DND-41 (cell line): ENCODE measurements at regions not wholly inside any gene's neighbourhood (a gene's known extent, or its start where the extent isn't known, plus 50 kb on each side); places are given as distances from the start of the nearest gene placed in this dataset.
A peak's percentile ranks its signal among the peaks of the same experiment; 100 is the strongest.
"Not testable (repeated sequence)": the region's sequence is repeated elsewhere in the genome, so short reads cannot be mapped to it uniquely, and the experiment has no call there.

Experiments used
- ATAC-seq: fragments of 200-7000 bp; cut with Tn5 transposase; 3 replicates; pipeline ENCODE4 v1.9.1; 2021; ENCODE audit warnings: low read depth; ENCODE audit not compliant: insufficient read depth
- DNase-seq: peaks from one replicate; pipeline ENCODE4 v3.0.0-alpha.2; 2020
- H2AFZ ChIP-seq: 2 replicates; pipeline ENCODE4 v1.6.0; 2012; ENCODE audit warnings: low read depth, low read length
- H3K27ac ChIP-seq: 2 replicates; pipeline ENCODE4 v1.5.1; 2012; ENCODE audit warnings: low read length, inconsistent platforms
- H3K27me3 ChIP-seq: fragments of 200-600 bp; sonication (generic); 2 replicates; pipeline ENCODE4 v1.6.0; 2012; ENCODE audit warnings: low read length, mild to moderate bottlenecking, inconsistent platforms; ENCODE audit not compliant: insufficient read depth, poor library complexity
- H3K36me3 ChIP-seq: 2 replicates; pipeline ENCODE4 v1.5.1; 2012; ENCODE audit warnings: low read length, inconsistent platforms; ENCODE audit not compliant: insufficient read depth
- H3K4me1 ChIP-seq: 2 replicates; pipeline ENCODE4 v1.5.1; 2012; ENCODE audit warnings: mild to moderate bottlenecking, low read length; ENCODE audit not compliant: insufficient read depth
- H3K4me2 ChIP-seq: 2 replicates; pipeline ENCODE4 v1.6.0; 2012; ENCODE audit warnings: mild to moderate bottlenecking, moderate library complexity, low read length, inconsistent platforms; ENCODE audit not compliant: insufficient read depth
- H3K4me3 ChIP-seq, 2 experiments: fragments of 200-600 bp in 1 of 2; shearing (Covaris generic) in 1 of 2; 2 replicates each; pipeline ENCODE4 v1.5.1; 2012 to 2016; ENCODE audit warnings: inconsistent platforms in 2 of 2, low read length in 2 of 2, mild to moderate bottlenecking in 2 of 2, low read depth in 1 of 2, moderate library complexity in 1 of 2
- H3K79me2 ChIP-seq: 2 replicates; pipeline ENCODE4 v1.6.0; 2012; ENCODE audit warnings: low read length, inconsistent platforms; ENCODE audit not compliant: insufficient read depth
- H3K9ac ChIP-seq: 2 replicates; pipeline ENCODE4 v1.6.0; 2012; ENCODE audit warnings: low read depth, mild to moderate bottlenecking, inconsistent platforms, low read length, moderate library complexity
- H3K9me3 ChIP-seq: 2 replicates; pipeline ENCODE4 v1.5.1; 2012; ENCODE audit warnings: low read length, moderate library complexity, mild to moderate bottlenecking, inconsistent platforms; ENCODE audit not compliant: insufficient read depth, severe bottlenecking
- H4K20me1 ChIP-seq: 2 replicates; pipeline ENCODE4 v1.6.0; 2012; ENCODE audit warnings: low read length; ENCODE audit not compliant: insufficient read depth
- CTCF ChIP-seq: IDR thresholded peaks from 2 replicates; pipeline ENCODE4 v1.5.1; 2012; ENCODE audit warnings: borderline replicate concordance, low read length, moderate library complexity, mild to moderate bottlenecking; ENCODE audit not compliant: poor library complexity, severe bottlenecking; ENCODE audit errors: extremely low read depth
- EZH2 ChIP-seq: IDR thresholded peaks from 3 replicates; pipeline ENCODE4 v1.6.1; 2012; ENCODE audit warnings: borderline replicate concordance, low read depth, mild to moderate bottlenecking, moderate library complexity, low read length, inconsistent platforms; ENCODE audit not compliant: severe bottlenecking

GRCh38 chr12:34217660-34218059 lies 195.4 kb downstream of the ALG10 start:
- Histone ChIP-seq H4K20me1 (no peaks in the 10 kb centered on the region), H3K79me2 (no peaks in the 10 kb centered on the region), H3K9me3 (no peaks in the 10 kb centered on the region), H3K4me2 (no peak overlapping the region), H3K36me3 (no peaks in the 10 kb centered on the region), H2AFZ (peak overlapping the region; percentile 38; the same call in 1 of the 2 replicates), H3K27me3 (no peaks in the 10 kb centered on the region), H3K4me1 (0 out of 2 replicates have a peak, but pooled peaks cover 3% of the 10 kb centered on the region), H3K4me3 (no peak overlapping the region), H3K27ac (no peak overlapping the region), H3K9ac (no peak overlapping the region)
- DNase-seq, result no peak
- no peak for TF ChIP-seq EZH2
- no peak for TF ChIP-seq CTCF
- no peak for ATAC-seq

GRCh38 chr12:34218193-34219045 lies 196.1 kb downstream of the ALG10 start:
- no peaks in the 10 kb centered on the region for H3K79me2 ChIP-seq
- H3K4me2 ChIP-seq, result peak overlapping the region; percentile 33; the same call in 1 of the 2 replicates

GRCh38 chr12:34219046-34219770 lies 196.9 kb downstream of the ALG10 start:
- no peaks in the 10 kb centered on the region for H3K79me2 ChIP-seq
- no peak for TF ChIP-seq EZH2
- no peak for TF ChIP-seq CTCF
- no peak overlapping the region for H3K4me3 ChIP-seq
- DNase-seq (no peak), ATAC-seq (no peak)
- no peaks in the 10 kb centered on the region for H4K20me1 ChIP-seq
- H3K36me3 ChIP-seq, result no peaks in the 10 kb centered on the region
- no peak overlapping the region for H3K4me2 ChIP-seq
- no peak overlapping the region for H3K27ac ChIP-seq
- no peak overlapping the region for H3K9ac ChIP-seq
- H3K4me1 ChIP-seq, result 0 out of 2 replicates have a peak, but pooled peaks cover 3% of the 10 kb centered on the region
- no peaks in the 10 kb centered on the region for H3K9me3 ChIP-seq
- no peaks in the 10 kb centered on the region for H3K27me3 ChIP-seq
- H2AFZ ChIP-seq, result no peak overlapping the region

More at GRCh38 chr12:34218193-34219045, 196.1 kb downstream of the ALG10 start:
- H3K9ac ChIP-seq, result no peak overlapping the region
- no peak for TF ChIP-seq EZH2
- TF ChIP-seq CTCF, result peak; percentile 90
- no peaks in the 10 kb centered on the region for H3K36me3 ChIP-seq
- no peaks in the 10 kb centered on the region for H3K9me3 ChIP-seq
- peak; percentile 66 for DNase-seq
- H4K20me1 ChIP-seq, result no peaks in the 10 kb centered on the region
- peak; percentile 76 for ATAC-seq
- peak overlapping the region; percentile 74 for H2AFZ ChIP-seq
- H3K4me1 ChIP-seq, result 0 out of 2 replicates have a peak, but pooled peaks cover 3% of the 10 kb centered on the region
- no peak overlapping the region for H3K4me3 ChIP-seq
- H3K27ac ChIP-seq, result no peak overlapping the region
- no peaks in the 10 kb centered on the region for H3K27me3 ChIP-seq

DNA sequence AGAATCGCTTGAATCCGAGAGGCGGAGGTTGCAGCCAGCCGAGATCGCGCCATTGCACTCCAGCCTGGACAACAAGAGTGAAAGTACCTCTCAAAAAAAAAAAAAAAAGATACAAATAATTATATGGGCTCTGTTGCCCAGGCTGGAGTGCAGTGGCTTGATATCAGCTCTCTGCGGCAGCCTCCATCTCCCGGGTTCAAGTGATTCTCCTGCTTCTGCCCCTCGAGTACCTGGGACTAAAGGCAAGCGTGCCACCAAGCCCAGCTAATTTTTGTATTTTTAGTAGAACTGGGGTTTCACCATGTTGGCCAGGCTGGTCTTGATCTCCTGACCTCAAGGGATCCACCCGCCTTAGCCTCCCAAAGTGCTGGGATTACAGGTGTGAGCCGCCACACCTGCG lies 197.8 kb downstream of the ALG10 start:
- not testable (repeated sequence) for H4K20me1 ChIP-seq, H3K27ac ChIP-seq, H3K79me2 ChIP-seq, H2AFZ ChIP-seq, H3K9ac ChIP-seq, H3K4me2 ChIP-seq, H3K4me3 ChIP-seq, DNase-seq, H3K4me1 ChIP-seq, H3K36me3 ChIP-seq, ATAC-seq, H3K9me3 ChIP-seq, H3K27me3 ChIP-seq
